Endodermal cell (in vitro differentiated cells): ENCODE measurements at regions not wholly inside any gene's neighbourhood (a gene's known extent, or its start where the extent isn't known, plus 50 kb on each side); places are given as distances from the start of the nearest gene placed in this dataset.

Source experiments
- DNase-seq: peaks from one replicate; pipeline ENCODE4 v3.0.0-alpha.2; 2017
- H3K27ac ChIP-seq: 2 replicates; pipeline ENCODE4 v1.5.1; 2013; ENCODE audit warnings: mild to moderate bottlenecking, low read depth, low read length, moderate library complexity
- H3K27me3 ChIP-seq: 2 replicates; pipeline ENCODE4 v1.6.1; 2013; ENCODE audit warnings: mild to moderate bottlenecking, low read length, moderate library complexity; ENCODE audit not compliant: insufficient read depth, control insufficient read depth, poor library complexity, severe bottlenecking
- H3K36me3 ChIP-seq: 2 replicates; pipeline ENCODE4 v1.7.0; 2013; ENCODE audit warnings: mild to moderate bottlenecking, low read length, moderate library complexity; ENCODE audit not compliant: control insufficient read depth, insufficient read depth
- H3K4me1 ChIP-seq: one replicate; pipeline ENCODE4 v1.7.0; 2013; ENCODE audit warnings: low read length; ENCODE audit not compliant: control insufficient read depth, insufficient read depth
- H3K4me3 ChIP-seq: 2 replicates; pipeline ENCODE4 v1.5.1; 2013; ENCODE audit warnings: mild to moderate bottlenecking, low read length, moderate library complexity
- H3K9ac ChIP-seq: 2 replicates; pipeline ENCODE4 v1.6.1; 2013; ENCODE audit warnings: mild to moderate bottlenecking, low read length, moderate library complexity; ENCODE audit not compliant: poor library complexity, severe bottlenecking; ENCODE audit errors: extremely low read depth
- H3K9me3 ChIP-seq: 2 replicates; pipeline ENCODE4 v1.6.1; 2013; ENCODE audit warnings: mild to moderate bottlenecking, low read length, moderate library complexity; ENCODE audit not compliant: control insufficient read depth
- H3K27ac Mint-ChIP-seq: 2 replicates; pipeline ENCODE4 v1.8.0; 2020; ENCODE audit warnings: mixed read lengths
- H3K27me3 Mint-ChIP-seq: 2 replicates; pipeline ENCODE4 v1.8.0; 2021; ENCODE audit warnings: mild to moderate bottlenecking, mixed read lengths; ENCODE audit not compliant: insufficient read depth
- H3K36me3 Mint-ChIP-seq: 2 replicates; pipeline ENCODE4 v1.8.0; 2020; ENCODE audit warnings: low read depth, mixed read lengths
- H3K4me1 Mint-ChIP-seq: 2 replicates; pipeline ENCODE4 v1.8.0; 2020; ENCODE audit warnings: mixed read lengths
- H3K4me3 Mint-ChIP-seq: 2 replicates; pipeline ENCODE4 v1.8.0; 2020; ENCODE audit warnings: mild to moderate bottlenecking, moderate library complexity, mixed read lengths
- H3K9me3 Mint-ChIP-seq: 2 replicates; pipeline ENCODE4 v1.8.0; 2020; ENCODE audit warnings: mild to moderate bottlenecking, mixed read lengths
- CTCF ChIP-seq: fragments of 200-600 bp; sonication (generic); conservative IDR thresholded peaks from 2 replicates; pipeline ENCODE4 v1.5.0; 2021; ENCODE audit warnings: antibody characterized with exemption, mild to moderate bottlenecking
- WGBS, 2 experiments: methylation state at CpG; one replicate each; pipeline versions ENCODE4 v1.1.5 to v1.1.7; 2013; ENCODE audit warnings: missing lambda C conversion rate in 2 of 2, mixed read lengths in 1 of 2; ENCODE audit not compliant: insufficient coverage in 1 of 2, insufficient read length in 1 of 2; 5-methylcytosine and 5-hydroxymethylcytosine counted together

- no peak for TF ChIP-seq CTCF
- peaks cover 2% of the 10 kb centered on the region for H3K4me1 Mint-ChIP-seq
- no peaks in the 10 kb centered on the region for H3K27me3 Mint-ChIP-seq
- H3K4me3 Mint-ChIP-seq = no peak overlapping the region
- no peaks in the 10 kb centered on the region for H3K9me3 Mint-ChIP-seq
- Histone ChIP-seq H3K36me3 (no peaks in the 10 kb centered on the region), H3K27ac (no peak overlapping the region), H3K9ac (no peak overlapping the region), H3K4me3 (no peak overlapping the region), H3K27me3 (no peaks in the 10 kb centered on the region), H3K9me3 (peaks cover 6% of the 10 kb centered on the region), H3K4me1 (no peaks in the 10 kb centered on the region)
- WGBS, 2 experiments = 87 to 100% methylated on average over 3 of the region's 3 CpGs
- no peak overlapping the region for H3K27ac Mint-ChIP-seq
- H3K36me3 Mint-ChIP-seq = no peaks in the 10 kb centered on the region
- no peak for DNase-seq
Measured at GRCh38 chr3:147187687-147188086, 218.7 kb downstream of the ZIC4 start.

- Mint-ChIP-seq H3K4me3 (no peak overlapping the region), H3K4me1 (peaks cover 5% of the 10 kb centered on the region), H3K27me3 (no peaks in the 10 kb centered on the region), H3K9me3 (no peaks in the 10 kb centered on the region), H3K27ac (no peak overlapping the region), H3K36me3 (no peaks in the 10 kb centered on the region)
- no peak overlapping the region for H3K27ac ChIP-seq
- H3K9ac ChIP-seq = no peak overlapping the region
- DNase-seq = no peak
- H3K4me3 ChIP-seq = no peak overlapping the region
- H3K27me3 ChIP-seq = no peaks in the 10 kb centered on the region
- no peaks in the 10 kb centered on the region for H3K4me1 ChIP-seq
- H3K9me3 ChIP-seq = peaks cover 2% of the 10 kb centered on the region
- no peak for TF ChIP-seq CTCF
- H3K36me3 ChIP-seq = no peaks in the 10 kb centered on the region
Measured at GRCh38 chr3:147185781-147186180, 220.6 kb downstream of the ZIC4 start.

GRCh38 chr3:147184794-147185193 lies 221.5 kb downstream of the ZIC4 start:
- H3K27ac ChIP-seq = no peak overlapping the region
- no peak overlapping the region for H3K4me3 ChIP-seq
- WGBS, 2 experiments = 88 to 89% methylated on average over 1 to 2 of the region's 2 CpGs
- no peak for TF ChIP-seq CTCF
- H3K36me3 ChIP-seq = no peaks in the 10 kb centered on the region
- H3K27me3 Mint-ChIP-seq = no peaks in the 10 kb centered on the region
- H3K27ac Mint-ChIP-seq = no peak overlapping the region
- no peak overlapping the region for H3K9ac ChIP-seq
- no peaks in the 10 kb centered on the region for H3K27me3 ChIP-seq
- DNase-seq = no peak
- no peaks in the 10 kb centered on the region for H3K36me3 Mint-ChIP-seq
- H3K4me1 Mint-ChIP-seq = peaks cover 5% of the 10 kb centered on the region
- no peaks in the 10 kb centered on the region for H3K9me3 Mint-ChIP-seq
- no peaks in the 10 kb centered on the region for H3K4me1 ChIP-seq
- H3K9me3 ChIP-seq = no peaks in the 10 kb centered on the region
- H3K4me3 Mint-ChIP-seq = no peak overlapping the region
